Endothelial cell of umbilical vein (primary cell): ENCODE measurements at regions not wholly inside any gene's neighbourhood (a gene's known extent, or its start where the extent isn't known, plus 50 kb on each side); places are given as distances from the start of the nearest gene placed in this dataset.

ENCODE experiments used
- BruUV-seq: library from RNA; stranded (reverse); fragments of 400-500 nt; replicated peaks from 2 replicates; lab custom pipeline; 2021; lab: Mats Ljungman, UMichigan
- CTCF ChIA-PET: fragments of 300-600, 350-600 bp; sonication (Branson Sonifier 250); formaldehyde crosslinking; loops from one replicate; lab custom pipeline; 2021; ENCODE audit warnings: antibody characterized with exemption, inconsistent platforms; lab: Charles Lee
- POLR2A ChIA-PET: fragments of 300-600, 350-600 bp; sonication (Branson Sonifier 250); formaldehyde crosslinking; loops from one replicate; lab custom pipeline; 2021; ENCODE audit warnings: antibody characterized with exemption, inconsistent platforms; lab: Charles Lee
- DNase-seq: peaks from one replicate; pipeline ENCODE4 v3.0.0-alpha.2; 2011; ENCODE audit warnings: low read depth, low spot score
- FAIRE-seq: peaks from 2 replicates; lab custom pipeline; 2011; peaks lifted over from hg19 to GRCh38; lab: Jason Lieb, UNC
- H2AFZ ChIP-seq: 2 replicates; pipeline ENCODE4 v1.6.0; 2012; ENCODE audit warnings: low read depth, low read length, control low read depth, inconsistent platforms
- H3K27ac ChIP-seq: 2 replicates; pipeline ENCODE4 v1.5.1; 2011; ENCODE audit warnings: low read depth, mild to moderate bottlenecking, control low read depth, low read length, moderate library complexity; ENCODE audit not compliant: insufficient read depth
- H3K27me3 ChIP-seq, 2 experiments: 2 replicates each; pipeline versions ENCODE4 v1.6.0 to v1.6.1; 2011; ENCODE audit warnings: low read length in 2 of 2, mixed read lengths in 1 of 2; ENCODE audit not compliant: control insufficient read depth in 2 of 2, insufficient read depth in 2 of 2
- H3K36me3 ChIP-seq, 2 experiments: 2 replicates in 1 of 2; 3 replicates in 1 of 2; pipeline ENCODE4 v1.5.1; 2011; ENCODE audit warnings: low read length in 2 of 2, mild to moderate bottlenecking in 1 of 2, moderate library complexity in 1 of 2; ENCODE audit not compliant: control insufficient read depth in 2 of 2, insufficient read depth in 2 of 2; ENCODE audit errors: extremely low read depth in 1 of 2
- H3K4me1 ChIP-seq: 3 replicates; pipeline ENCODE4 v1.5.1; 2011; ENCODE audit warnings: mild to moderate bottlenecking, low read length; ENCODE audit not compliant: control insufficient read depth, insufficient read depth; ENCODE audit errors: extremely low read depth
- H3K4me2 ChIP-seq: 2 replicates; pipeline ENCODE4 v1.6.1; 2011; ENCODE audit warnings: low read length, control low read depth, mixed read lengths; ENCODE audit not compliant: insufficient read depth
- H3K4me3 ChIP-seq, 3 experiments: fragments of 200-600 bp in 1 of 3; sonication (generic), shearing (Covaris generic) in 1 of 3; replicated peaks in 1 of 3; 2 replicates each; pipeline ENCODE4 v1.5.1; 2011 to 2016; ENCODE audit warnings: control low read depth in 3 of 3, low read length in 3 of 3, mild to moderate bottlenecking in 2 of 3, inconsistent platforms in 1 of 3, low read depth in 1 of 3, moderate library complexity in 1 of 3; ENCODE audit not compliant: insufficient read depth in 1 of 3
- H3K79me2 ChIP-seq: 2 replicates; pipeline ENCODE4 v1.6.0; 2012; ENCODE audit warnings: low read length, inconsistent platforms; ENCODE audit not compliant: control insufficient read depth, insufficient read depth
- H3K9ac ChIP-seq: replicated peaks from 2 replicates; pipeline ENCODE3; 2011; ENCODE audit warnings: low read length, control low read depth; ENCODE audit not compliant: insufficient read depth; ENCODE audit errors: extremely low read depth
- H3K9me1 ChIP-seq: replicated peaks from 3 replicates; pipeline ENCODE4 v1.6.0; 2011; ENCODE audit warnings: mild to moderate bottlenecking, low read length; ENCODE audit not compliant: control insufficient read depth, insufficient read depth; ENCODE audit errors: extremely low read depth
- H3K9me3 ChIP-seq: replicated peaks from 2 replicates; pipeline ENCODE4 v1.5.1; 2012; ENCODE audit warnings: low read length, inconsistent platforms; ENCODE audit not compliant: control insufficient read depth, insufficient read depth
- H4K20me1 ChIP-seq: replicated peaks from 2 replicates; pipeline ENCODE3; 2011; ENCODE audit warnings: mild to moderate bottlenecking, low read length; ENCODE audit not compliant: control insufficient read depth, insufficient read depth; ENCODE audit errors: extremely low read depth
- EZH2 ChIP-seq: IDR thresholded peaks from 2 replicates; pipeline ENCODE4 v1.6.1; 2012; ENCODE audit warnings: borderline replicate concordance, low read depth, mild to moderate bottlenecking, moderate library complexity, low read length, inconsistent platforms; ENCODE audit not compliant: severe bottlenecking
- FOS ChIP-seq: IDR thresholded peaks from 2 replicates; pipeline ENCODE4 v1.6.1; 2011; ENCODE audit warnings: mild to moderate bottlenecking, low read length, moderate library complexity, borderline replicate concordance; ENCODE audit not compliant: insufficient read depth
- GATA2 ChIP-seq: IDR thresholded peaks from 2 replicates; pipeline ENCODE4 v1.7.0; 2011; ENCODE audit warnings: low read depth, mild to moderate bottlenecking, moderate library complexity, mixed read lengths, low read length; ENCODE audit not compliant: insufficient read length, insufficient read depth
- JUN ChIP-seq: IDR thresholded peaks from 2 replicates; pipeline ENCODE4 v1.6.1; 2011; ENCODE audit warnings: borderline replicate concordance, low read depth; ENCODE audit not compliant: insufficient read length, insufficient read depth
- MYC ChIP-seq: IDR thresholded peaks from one replicate; pipeline ENCODE4 v1.6.1; 2011; ENCODE audit warnings: mild to moderate bottlenecking, low read depth, low read length
- POLR2A ChIP-seq: IDR thresholded peaks from 2 replicates; pipeline ENCODE4 v1.6.1; 2012; ENCODE audit warnings: low read depth, mild to moderate bottlenecking, control low read depth, low read length
- POLR2AphosphoS5 ChIP-seq: IDR thresholded peaks from 2 replicates; pipeline ENCODE4 v1.6.1; 2012; ENCODE audit warnings: low read depth, mild to moderate bottlenecking, control low read depth, low read length, moderate library complexity; ENCODE audit not compliant: insufficient read depth
- dilution Hi-C: fragments of 300-500 bp; cut with MboI; formaldehyde crosslinking; loops from one replicate; pipeline ENCODE4 v1.15.0; 2019; ENCODE audit warnings: low sequenced_read_pairs; ENCODE audit not compliant: extremely low pct_ligation_motif_present
- intact Hi-C: fragments of 100-400 bp; cut with micrococcal nuclease; formaldehyde crosslinking; loops from one replicate; pipeline ENCODE4 v1.10.0; 2022
- TF ChIP-seq, protein P1 (sequence below): IDR thresholded peaks from 2 replicates; pipeline ENCODE4 v1.6.1; 2011; ENCODE audit not compliant: insufficient read depth, insufficient read length
- TF ChIP-seq, protein P2 (sequence below), 2 donors: IDR thresholded peaks; 1 replicate in 1 of 2; 2 replicates in 1 of 2; pipeline ENCODE4 v1.5.1; 2011; ENCODE audit warnings: low read length in 2 of 2, mild to moderate bottlenecking in 2 of 2, moderate library complexity in 2 of 2, control low read depth in 1 of 2, inconsistent platforms in 1 of 2, low read depth in 1 of 2; ENCODE audit not compliant: insufficient read depth in 1 of 2; ENCODE audit errors: extremely low read depth in 1 of 2

DNA sequence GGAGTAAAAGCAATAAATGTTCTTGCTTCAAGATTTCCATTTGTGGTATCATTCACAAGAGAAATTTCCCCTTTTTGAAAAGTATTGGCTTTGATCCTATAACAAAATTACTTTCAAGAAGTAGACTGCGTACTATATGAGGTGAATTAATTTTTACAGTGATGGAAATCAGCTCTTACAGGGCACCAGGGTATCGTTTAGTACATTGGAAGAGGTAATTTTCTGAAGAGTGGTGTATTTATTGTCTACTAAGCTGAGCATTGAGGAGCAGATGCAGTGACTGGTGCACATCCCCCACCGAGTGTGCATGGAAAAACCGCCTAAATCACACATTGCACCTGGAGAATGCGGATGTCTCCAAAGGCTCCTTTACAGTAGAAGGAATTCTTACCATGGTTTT, 209.5 kb downstream of the SAMD5 start:
- FAIRE-seq: no peak
- POLR2A ChIA-PET: no interaction called here
- Histone ChIP-seq H3K9ac (no peak overlapping the region), H3K4me3 (no peak overlapping the region), H3K4me1 (no peaks in the 10 kb centered on the region), H3K79me2 (no peaks in the 10 kb centered on the region), H4K20me1 (no peaks in the 10 kb centered on the region), H3K4me2 (no peak overlapping the region), H2AFZ (no peak overlapping the region), H3K27me3 (no peaks in the 10 kb centered on the region), H3K36me3 (no peaks in the 10 kb centered on the region), H3K9me1 (no peaks in the 10 kb centered on the region), H3K9me3 (no peaks in the 10 kb centered on the region), H3K27ac (no peak overlapping the region)
- CTCF ChIA-PET: interaction anchor here (0.7 kb wide), 1 partner anchor 9 kb away, joined by 3 read pairs; no protein-coding TSS in a partner anchor
- intact Hi-C loops: no loop called here
- no peak for TF ChIP-seq POLR2AphosphoS5
- TF ChIP-seq GATA2: no peak
- TF ChIP-seq POLR2A: no peak
- TF ChIP-seq, protein P1, sequence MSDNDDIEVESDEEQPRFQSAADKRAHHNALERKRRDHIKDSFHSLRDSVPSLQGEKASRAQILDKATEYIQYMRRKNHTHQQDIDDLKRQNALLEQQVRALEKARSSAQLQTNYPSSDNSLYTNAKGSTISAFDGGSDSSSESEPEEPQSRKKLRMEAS: no peak
- TF ChIP-seq JUN: no peak
- no peak for DNase-seq
- no TSS peak for BruUV-seq
- dilution Hi-C loops: no loop called here

DNA sequence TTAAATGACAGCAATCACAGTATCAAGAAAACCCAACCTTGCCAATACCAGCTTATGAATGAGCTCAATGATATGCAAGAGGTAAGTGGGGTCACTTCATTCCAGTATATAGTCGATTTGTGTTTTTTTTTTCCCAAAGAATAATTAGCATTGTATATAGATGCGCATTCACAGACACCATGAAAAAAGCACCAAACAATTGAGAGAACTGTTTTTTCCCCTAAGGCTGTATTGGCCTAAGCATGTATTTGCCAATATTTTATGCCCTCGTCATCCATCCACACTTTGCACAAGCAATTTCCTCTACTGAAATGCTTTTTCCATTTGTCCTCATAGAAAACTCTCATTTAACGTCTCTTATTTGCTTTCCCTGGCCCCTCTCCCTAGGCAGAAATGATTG, 213.7 kb downstream of the SAMD5 start:
- Histone ChIP-seq H3K36me3 (no peaks in the 10 kb centered on the region), H3K4me1 (no peaks in the 10 kb centered on the region), H3K9me1 (no peaks in the 10 kb centered on the region), H3K27ac (no peak overlapping the region), H3K4me3 (no peak overlapping the region), H3K27me3 (no peaks in the 10 kb centered on the region), H3K4me2 (no peak overlapping the region), H3K9me3 (no peaks in the 10 kb centered on the region), H4K20me1 (no peaks in the 10 kb centered on the region), H3K79me2 (no peaks in the 10 kb centered on the region), H2AFZ (no peak overlapping the region), H3K9ac (no peak overlapping the region)
- POLR2A ChIA-PET: no interaction called here
- dilution Hi-C loops (no loop called here), intact Hi-C loops (no loop called here)
- FAIRE-seq: no peak
- CTCF ChIA-PET: no interaction called here
- DNase-seq: no peak
- no TSS peak for BruUV-seq
- TF ChIP-seq EZH2: no peak
- no peak for TF ChIP-seq GATA2
- no peak for TF ChIP-seq POLR2AphosphoS5
- TF ChIP-seq MYC: no peak
- TF ChIP-seq, protein P1: no peak
- no peak for TF ChIP-seq FOS
- TF ChIP-seq, protein P2, sequence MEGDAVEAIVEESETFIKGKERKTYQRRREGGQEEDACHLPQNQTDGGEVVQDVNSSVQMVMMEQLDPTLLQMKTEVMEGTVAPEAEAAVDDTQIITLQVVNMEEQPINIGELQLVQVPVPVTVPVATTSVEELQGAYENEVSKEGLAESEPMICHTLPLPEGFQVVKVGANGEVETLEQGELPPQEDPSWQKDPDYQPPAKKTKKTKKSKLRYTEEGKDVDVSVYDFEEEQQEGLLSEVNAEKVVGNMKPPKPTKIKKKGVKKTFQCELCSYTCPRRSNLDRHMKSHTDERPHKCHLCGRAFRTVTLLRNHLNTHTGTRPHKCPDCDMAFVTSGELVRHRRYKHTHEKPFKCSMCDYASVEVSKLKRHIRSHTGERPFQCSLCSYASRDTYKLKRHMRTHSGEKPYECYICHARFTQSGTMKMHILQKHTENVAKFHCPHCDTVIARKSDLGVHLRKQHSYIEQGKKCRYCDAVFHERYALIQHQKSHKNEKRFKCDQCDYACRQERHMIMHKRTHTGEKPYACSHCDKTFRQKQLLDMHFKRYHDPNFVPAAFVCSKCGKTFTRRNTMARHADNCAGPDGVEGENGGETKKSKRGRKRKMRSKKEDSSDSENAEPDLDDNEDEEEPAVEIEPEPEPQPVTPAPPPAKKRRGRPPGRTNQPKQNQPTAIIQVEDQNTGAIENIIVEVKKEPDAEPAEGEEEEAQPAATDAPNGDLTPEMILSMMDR (IDR thresholded peaks at IDR 0.05; ENCODE audit: extremely low read depth in 1 of 2, insufficient read depth in 1 of 2, low read depth in 1 of 2, low read length in 2 of 2): no peak
- no peak for TF ChIP-seq JUN
